Retinal pigment epithelial cell (primary cell): ENCODE measurements at regions not wholly inside any gene's neighbourhood (a gene's known extent, or its start where the extent isn't known, plus 50 kb on each side); places are given as distances from the start of the nearest gene placed in this dataset.

ENCODE experiments used
- DNase-seq: peaks from one replicate; pipeline ENCODE4 v3.0.0-alpha.2; 2010; ENCODE audit warnings: low read depth
- H3K4me3 ChIP-seq: 2 replicates; pipeline ENCODE4 v1.5.1; 2011; ENCODE audit warnings: mild to moderate bottlenecking, low read length, control low read depth, moderate library complexity
- TF ChIP-seq, protein P1 (sequence below): conservative IDR thresholded peaks from 2 replicates; pipeline ENCODE4 v1.5.1; 2011; ENCODE audit warnings: low read depth, low read length, control low read depth, inconsistent platforms

DNA sequence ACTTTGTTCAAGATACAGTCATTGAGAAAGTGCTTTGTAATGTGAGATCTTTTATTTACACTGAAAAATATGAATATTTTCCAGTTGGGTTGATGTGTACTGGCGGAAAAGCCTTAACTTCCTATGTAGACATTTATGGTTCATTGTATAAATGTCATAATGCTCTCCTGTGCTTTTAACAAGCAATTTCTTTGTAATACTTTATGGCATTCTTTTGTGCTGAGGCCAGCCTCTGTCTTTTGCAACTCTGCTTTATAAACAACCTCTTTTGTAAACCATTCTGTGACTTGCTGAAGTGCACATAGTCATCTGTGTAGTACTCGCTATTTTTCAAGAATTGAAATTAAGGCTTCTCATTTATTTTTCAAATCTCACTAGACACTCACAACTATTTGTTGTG, 291.2 kb downstream of the CDH11 start:
- no peak for DNase-seq
- TF ChIP-seq, protein P1, sequence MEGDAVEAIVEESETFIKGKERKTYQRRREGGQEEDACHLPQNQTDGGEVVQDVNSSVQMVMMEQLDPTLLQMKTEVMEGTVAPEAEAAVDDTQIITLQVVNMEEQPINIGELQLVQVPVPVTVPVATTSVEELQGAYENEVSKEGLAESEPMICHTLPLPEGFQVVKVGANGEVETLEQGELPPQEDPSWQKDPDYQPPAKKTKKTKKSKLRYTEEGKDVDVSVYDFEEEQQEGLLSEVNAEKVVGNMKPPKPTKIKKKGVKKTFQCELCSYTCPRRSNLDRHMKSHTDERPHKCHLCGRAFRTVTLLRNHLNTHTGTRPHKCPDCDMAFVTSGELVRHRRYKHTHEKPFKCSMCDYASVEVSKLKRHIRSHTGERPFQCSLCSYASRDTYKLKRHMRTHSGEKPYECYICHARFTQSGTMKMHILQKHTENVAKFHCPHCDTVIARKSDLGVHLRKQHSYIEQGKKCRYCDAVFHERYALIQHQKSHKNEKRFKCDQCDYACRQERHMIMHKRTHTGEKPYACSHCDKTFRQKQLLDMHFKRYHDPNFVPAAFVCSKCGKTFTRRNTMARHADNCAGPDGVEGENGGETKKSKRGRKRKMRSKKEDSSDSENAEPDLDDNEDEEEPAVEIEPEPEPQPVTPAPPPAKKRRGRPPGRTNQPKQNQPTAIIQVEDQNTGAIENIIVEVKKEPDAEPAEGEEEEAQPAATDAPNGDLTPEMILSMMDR: no peak
- H3K4me3 ChIP-seq: no peak overlapping the region

DNA sequence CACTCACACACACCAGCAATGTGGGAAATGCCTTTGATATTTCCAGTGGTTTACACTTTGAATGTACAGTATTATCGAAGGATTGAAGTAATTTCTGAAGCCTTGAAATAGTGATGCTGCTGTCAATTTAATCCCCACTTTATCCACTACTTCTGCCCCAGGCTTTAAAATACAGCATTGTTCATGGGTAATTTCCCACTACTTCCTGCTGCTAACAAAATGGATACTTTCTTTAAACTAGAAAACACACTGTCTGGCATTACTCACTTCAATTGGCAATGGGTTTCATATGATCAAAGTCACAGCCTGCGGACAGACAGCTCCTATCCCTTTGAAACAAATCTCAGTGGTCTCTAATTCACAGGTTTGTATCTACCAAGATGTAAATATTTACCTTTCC, 292.2 kb downstream of the CDH11 start:
- TF ChIP-seq, protein P1: no peak
- no peak for DNase-seq
- H3K4me3 ChIP-seq: no peak overlapping the region

DNA sequence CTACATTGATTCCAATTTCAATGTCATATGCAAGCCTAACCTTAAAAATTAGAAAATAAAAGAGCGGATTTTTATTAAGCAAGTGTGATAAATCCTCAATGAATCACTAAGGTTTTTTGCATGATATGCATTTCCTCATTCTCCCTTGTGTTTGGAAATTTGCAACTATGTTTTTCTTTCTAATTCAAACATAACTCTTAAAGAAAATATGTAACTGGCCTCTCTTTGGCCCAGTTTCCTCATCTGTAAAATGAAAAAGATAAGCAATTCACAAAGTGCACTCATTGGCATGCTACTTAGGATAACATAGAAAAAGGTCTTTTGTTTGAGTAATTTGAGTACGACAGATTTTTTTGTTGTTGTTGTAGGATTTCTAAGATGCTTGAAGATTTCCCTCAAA, 295.5 kb downstream of the CDH11 start:
- DNase-seq: no peak
- H3K4me3 ChIP-seq: no peak overlapping the region
- TF ChIP-seq, protein P1: no peak

DNA sequence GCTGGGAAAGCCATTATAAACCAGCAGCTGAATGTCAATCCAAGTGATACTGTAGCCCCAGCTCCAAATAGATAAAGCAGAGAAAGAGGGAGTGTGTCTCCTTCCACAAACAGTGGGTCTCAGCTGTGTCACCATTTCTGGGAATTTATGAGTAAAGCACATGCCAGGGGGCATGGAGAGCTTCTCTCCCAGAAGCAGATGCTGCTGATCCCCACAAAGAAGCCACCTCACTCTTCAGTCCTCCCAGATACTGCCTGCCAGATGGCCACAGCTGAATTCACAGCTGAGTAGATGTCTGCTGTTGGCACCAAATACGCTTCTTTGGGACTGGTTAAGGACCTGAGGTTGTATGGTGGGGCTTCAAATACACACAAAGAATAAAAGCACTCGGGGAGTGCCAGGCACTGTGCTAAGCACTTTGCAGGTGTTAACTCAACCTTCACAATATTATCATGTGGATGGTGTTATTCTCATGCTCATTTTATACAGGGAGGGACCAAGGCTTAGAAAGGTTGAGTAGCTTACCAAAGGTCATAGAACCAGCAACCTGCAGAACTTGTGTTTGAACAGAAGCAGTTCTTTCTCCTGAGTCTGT, 298.3 kb downstream of the CDH11 start:
- H3K4me3 ChIP-seq: no peak overlapping the region
- TF ChIP-seq, protein P1: no peak
- DNase-seq: no peak

DNA sequence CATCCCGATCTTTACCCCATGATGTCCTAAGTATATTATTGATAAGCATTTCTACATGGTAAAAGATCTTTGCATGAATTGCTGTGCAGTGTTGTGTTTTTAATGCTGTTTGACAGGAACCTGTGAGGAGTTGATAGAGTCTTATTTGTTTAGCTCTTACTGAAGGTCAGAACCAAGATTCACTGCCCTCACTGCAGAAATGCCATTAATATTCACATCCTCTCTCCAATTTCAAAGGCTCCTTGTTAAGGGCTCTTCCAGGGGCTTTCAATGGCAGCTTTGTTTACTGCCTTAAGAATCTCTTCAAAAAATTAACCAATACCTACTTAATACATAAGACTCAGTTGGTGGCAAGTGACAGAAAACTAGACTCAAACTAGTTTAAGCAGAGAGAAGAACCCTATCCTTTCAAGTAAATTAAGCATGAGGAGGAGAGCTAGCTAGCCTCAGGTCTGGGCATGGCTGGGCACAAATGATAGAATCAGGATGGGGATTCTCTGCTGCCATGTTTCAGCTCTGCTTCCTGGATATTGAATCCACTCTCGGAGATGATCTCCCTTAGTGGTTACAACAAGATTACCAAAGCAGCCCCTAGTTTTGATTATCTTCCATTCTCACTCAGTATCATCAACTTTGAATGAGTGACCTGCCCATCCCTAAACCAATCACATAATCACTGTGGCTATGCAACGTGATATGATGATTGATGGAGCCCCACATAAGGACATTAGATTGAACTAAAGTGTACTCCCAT, 311.8 kb downstream of the CDH11 start:
- TF ChIP-seq, protein P1: no peak
- DNase-seq: no peak
- H3K4me3 ChIP-seq: no peak overlapping the region

DNA sequence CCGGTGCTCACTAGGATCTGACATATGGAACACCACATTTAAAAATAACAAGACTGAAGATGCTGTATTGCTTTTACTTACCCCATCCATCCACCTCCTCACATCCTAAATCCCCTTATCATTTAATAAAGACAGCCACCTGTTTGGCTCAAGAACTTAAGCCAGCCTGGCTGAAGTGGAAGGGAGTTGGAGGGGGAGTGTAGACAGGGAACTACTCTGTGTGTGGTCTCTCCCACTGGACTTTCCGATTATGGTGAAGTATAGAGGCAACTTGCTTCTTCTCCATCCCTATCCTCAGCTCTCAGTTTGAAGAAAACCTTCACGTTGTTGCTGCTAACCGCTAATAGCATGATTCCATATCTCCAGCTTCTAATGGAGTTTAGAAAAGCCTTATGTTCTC, 313.4 kb downstream of the CDH11 start:
- TF ChIP-seq, protein P1: no peak
- DNase-seq: no peak
- H3K4me3 ChIP-seq: no peak overlapping the region

DNA sequence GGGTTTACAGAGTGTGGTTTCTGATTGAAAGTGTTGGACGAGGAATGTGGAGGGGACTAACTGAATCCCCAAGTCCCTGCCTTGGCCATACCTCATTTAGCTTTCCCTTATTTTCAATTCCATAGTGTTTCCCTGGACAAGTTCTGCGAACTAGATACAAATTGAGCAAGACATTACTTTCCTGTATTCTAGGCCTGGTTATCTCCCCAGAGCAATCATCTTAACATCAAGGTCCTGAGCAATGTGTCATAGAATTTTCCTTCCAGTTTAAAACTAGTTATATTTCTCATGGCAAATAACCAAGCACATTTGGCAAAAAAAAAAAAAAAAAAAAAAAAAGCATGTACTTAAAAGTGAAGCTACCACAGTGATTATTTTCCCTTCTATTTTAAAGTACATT, 330.1 kb downstream of the CDH11 start:
- TF ChIP-seq, protein P1: no peak

More for the DNA sequence above, 330.1 kb downstream of the CDH11 start:
- DNase-seq: no peak
- no peak overlapping the region for H3K4me3 ChIP-seq
